ENCODE measurements at regions not wholly inside any gene's neighbourhood (a gene's known extent, or its start where the extent isn't known, plus 50 kb on each side); places are given as distances from the start of the nearest gene placed in this dataset.
A peak's percentile ranks its signal among the peaks of the same experiment; 100 is the strongest.

GRCh38 chr6:65798280-65799014, 91.4 kb upstream of the EYS start:
- Histone ChIP-seq H3K4me1 (ENCODE audit: control insufficient read depth in 2 of 3, insufficient read depth in 2 of 3, low read depth in 1 of 3, low read length in 3 of 3) (no peaks in the 10 kb centered on the region), H3K4me3 (ENCODE audit: low read length in 3 of 3) (no peak overlapping the region), H3K27me3 (ENCODE audit: control insufficient read depth, insufficient read depth, low read length) (no peaks in the 10 kb centered on the region), H3K27ac (ENCODE audit: low read depth in 2 of 2, low read length in 2 of 2) (no peak overlapping the region), H3K36me3 (ENCODE audit: control insufficient read depth in 2 of 3, insufficient read depth in 3 of 3, low read length in 3 of 3) (no peaks in the 10 kb centered on the region), H3K9me3 (ENCODE audit: control insufficient read depth in 2 of 3, insufficient read depth in 1 of 3, low read length in 3 of 3) (no peaks in the 10 kb centered on the region), H3K9ac (ENCODE audit: low read length in 3 of 3) (no peak overlapping the region)
- TF ChIP-seq, protein P1, sequence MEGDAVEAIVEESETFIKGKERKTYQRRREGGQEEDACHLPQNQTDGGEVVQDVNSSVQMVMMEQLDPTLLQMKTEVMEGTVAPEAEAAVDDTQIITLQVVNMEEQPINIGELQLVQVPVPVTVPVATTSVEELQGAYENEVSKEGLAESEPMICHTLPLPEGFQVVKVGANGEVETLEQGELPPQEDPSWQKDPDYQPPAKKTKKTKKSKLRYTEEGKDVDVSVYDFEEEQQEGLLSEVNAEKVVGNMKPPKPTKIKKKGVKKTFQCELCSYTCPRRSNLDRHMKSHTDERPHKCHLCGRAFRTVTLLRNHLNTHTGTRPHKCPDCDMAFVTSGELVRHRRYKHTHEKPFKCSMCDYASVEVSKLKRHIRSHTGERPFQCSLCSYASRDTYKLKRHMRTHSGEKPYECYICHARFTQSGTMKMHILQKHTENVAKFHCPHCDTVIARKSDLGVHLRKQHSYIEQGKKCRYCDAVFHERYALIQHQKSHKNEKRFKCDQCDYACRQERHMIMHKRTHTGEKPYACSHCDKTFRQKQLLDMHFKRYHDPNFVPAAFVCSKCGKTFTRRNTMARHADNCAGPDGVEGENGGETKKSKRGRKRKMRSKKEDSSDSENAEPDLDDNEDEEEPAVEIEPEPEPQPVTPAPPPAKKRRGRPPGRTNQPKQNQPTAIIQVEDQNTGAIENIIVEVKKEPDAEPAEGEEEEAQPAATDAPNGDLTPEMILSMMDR (IDR thresholded peaks at IDR 0.05; ENCODE audit: borderline replicate concordance, extremely low read depth, insufficient read depth), result no peak
- FAIRE-seq (no peak), DNase-seq (no peak)
- intact Hi-C loops (cut with DNase I), result no loop called here

GRCh38 chr6:65790666-65791065, 83.6 kb upstream of the EYS start:
- no peaks in the 10 kb centered on the region for H3K27me3 ChIP-seq (ENCODE audit: control insufficient read depth, insufficient read depth, low read length)
- TF ChIP-seq, protein P1 (IDR thresholded peaks at IDR 0.05; ENCODE audit: borderline replicate concordance, extremely low read depth, insufficient read depth), result no peak
- no peak overlapping the region for H3K27ac ChIP-seq (ENCODE audit: low read depth in 2 of 2, low read length in 2 of 2)
- no peak overlapping the region for H3K9ac ChIP-seq (ENCODE audit: low read length in 3 of 3)
- no peaks in the 10 kb centered on the region for H3K9me3 ChIP-seq (ENCODE audit: control insufficient read depth in 2 of 3, insufficient read depth in 1 of 3, low read length in 3 of 3)
- FAIRE-seq, result no peak
- no peak for DNase-seq
- H3K4me3 ChIP-seq (ENCODE audit: low read length in 3 of 3), result no peak overlapping the region
- intact Hi-C loops (cut with DNase I), result no loop called here
- H3K36me3 ChIP-seq (ENCODE audit: control insufficient read depth in 2 of 3, insufficient read depth in 3 of 3, low read length in 3 of 3), result no peaks in the 10 kb centered on the region
- H3K4me1 ChIP-seq (ENCODE audit: control insufficient read depth in 2 of 3, insufficient read depth in 2 of 3, low read depth in 1 of 3, low read length in 3 of 3), result no peaks in the 10 kb centered on the region

DNA sequence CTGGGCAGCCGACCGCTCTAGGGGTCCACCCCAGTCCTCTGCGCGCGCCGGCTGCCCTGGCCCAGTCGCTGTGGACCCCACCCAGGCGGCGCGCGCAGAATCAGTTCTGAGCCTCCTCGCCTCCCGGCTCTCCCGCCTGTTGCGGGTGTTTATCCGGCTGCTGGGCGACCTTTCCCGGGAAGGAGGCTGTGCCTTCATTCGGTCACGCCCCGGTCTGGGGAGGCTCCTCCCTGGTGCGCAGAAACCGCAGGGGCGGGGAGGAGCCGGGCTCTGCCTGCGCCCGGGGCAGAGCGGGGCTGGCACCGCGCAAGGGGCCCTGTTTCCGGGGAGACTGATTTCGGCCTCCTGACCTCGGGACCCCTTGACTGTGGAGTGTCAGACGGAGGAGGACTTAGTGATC, 80.8 kb upstream of the EYS start:
- intact Hi-C loops (cut with DNase I), result no loop called here
- Histone ChIP-seq H3K27ac (ENCODE audit: low read depth in 2 of 2, low read length in 2 of 2) (no peak overlapping the region), H3K36me3 (ENCODE audit: control insufficient read depth in 2 of 3, insufficient read depth in 3 of 3, low read length in 3 of 3) (no peaks in the 10 kb centered on the region), H3K9ac (ENCODE audit: low read length in 3 of 3) (no peak overlapping the region), H3K4me3 (ENCODE audit: low read length in 3 of 3) (no peak overlapping the region), H3K27me3 (ENCODE audit: control insufficient read depth, insufficient read depth, low read length) (no peaks in the 10 kb centered on the region), H3K9me3 (ENCODE audit: control insufficient read depth in 2 of 3, insufficient read depth in 1 of 3, low read length in 3 of 3) (no peaks in the 10 kb centered on the region), H3K4me1 (ENCODE audit: control insufficient read depth in 2 of 3, insufficient read depth in 2 of 3, low read depth in 1 of 3, low read length in 3 of 3) (no peaks in the 10 kb centered on the region)
- DNase-seq (peak in 1 of 5 donors; percentile 53), FAIRE-seq (no peak)
- TF ChIP-seq, protein P1 (IDR thresholded peaks at IDR 0.05; ENCODE audit: borderline replicate concordance, extremely low read depth, insufficient read depth), result no peak

- no peak overlapping the region for H3K4me3 ChIP-seq (ENCODE audit: low read length in 3 of 3)
- H3K36me3 ChIP-seq (ENCODE audit: control insufficient read depth in 2 of 3, insufficient read depth in 3 of 3, low read length in 3 of 3), result no peaks in the 10 kb centered on the region
- DNase-seq (peak in 1 of 5 donors; percentile 45), FAIRE-seq (no peak)
- H3K27me3 ChIP-seq (ENCODE audit: control insufficient read depth, insufficient read depth, low read length), result no peaks in the 10 kb centered on the region
- TF ChIP-seq, protein P1 (IDR thresholded peaks at IDR 0.05; ENCODE audit: borderline replicate concordance, extremely low read depth, insufficient read depth), result no peak
- intact Hi-C loops (cut with DNase I), result no loop called here
- H3K4me1 ChIP-seq (ENCODE audit: control insufficient read depth in 2 of 3, insufficient read depth in 2 of 3, low read depth in 1 of 3, low read length in 3 of 3), result no peaks in the 10 kb centered on the region
- H3K9ac ChIP-seq (ENCODE audit: low read length in 3 of 3), result no peak overlapping the region
- no peak overlapping the region for H3K27ac ChIP-seq (ENCODE audit: low read depth in 2 of 2, low read length in 2 of 2)
- H3K9me3 ChIP-seq (ENCODE audit: control insufficient read depth in 2 of 3, insufficient read depth in 1 of 3, low read length in 3 of 3), result no peaks in the 10 kb centered on the region
These were observed 79.8 kb upstream of the EYS start for GRCh38 chr6:65786815-65787214.
